ENCODE measurements at regions not wholly inside any gene's neighbourhood (a gene's known extent, or its start where the extent isn't known, plus 50 kb on each side); places are given as distances from the start of the nearest gene placed in this dataset.
A peak's percentile ranks its signal among the peaks of the same experiment; 100 is the strongest.
"Not testable (repeated sequence)": the region's sequence is repeated elsewhere in the genome, so short reads cannot be mapped to it uniquely, and the experiment has no call there.

DNA sequence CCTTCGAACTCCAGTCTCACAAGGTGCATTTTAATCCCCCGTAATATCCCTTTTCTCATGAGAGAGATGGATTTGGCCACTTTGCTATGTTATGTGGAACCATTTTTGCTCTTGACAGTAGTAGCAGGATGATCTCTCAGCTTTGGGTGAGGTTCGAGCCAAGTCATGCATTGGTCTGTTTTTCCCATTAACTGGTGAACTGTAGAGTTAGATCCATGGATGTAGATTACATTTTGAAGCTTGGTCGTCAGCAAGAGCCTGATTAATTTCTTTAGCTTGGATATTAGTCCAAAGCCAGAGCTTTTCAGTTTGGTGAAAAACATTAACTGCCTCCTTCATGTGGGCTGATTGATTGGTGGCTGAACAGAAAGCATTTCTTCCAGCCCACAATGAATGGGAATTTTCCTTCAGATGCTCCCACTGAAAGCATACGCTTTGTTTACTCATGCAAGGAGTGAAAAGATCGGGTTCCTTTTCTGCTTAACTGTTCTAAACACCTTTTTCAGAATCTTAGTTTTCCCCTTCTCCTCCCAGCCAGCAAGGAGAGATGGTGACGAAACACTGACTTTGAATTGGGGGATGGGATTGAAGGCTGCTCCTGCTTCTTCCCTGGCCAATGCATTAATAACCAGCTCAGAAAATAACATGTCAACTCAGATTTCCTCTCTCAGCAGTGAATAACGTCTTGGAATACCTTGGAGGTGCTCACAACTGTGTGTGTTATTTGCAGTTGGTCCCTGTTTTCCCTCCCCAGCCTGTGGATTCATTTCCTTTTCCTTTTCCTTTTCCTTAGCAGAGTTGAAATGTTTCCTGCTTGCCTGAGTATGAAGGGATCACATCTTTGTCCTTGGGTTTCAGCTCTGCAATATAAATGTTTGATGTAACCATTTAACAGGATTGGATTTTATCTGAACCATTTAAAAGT lies 351.8 kb upstream of the FZD8 start:
- no peak for DNase-seq (ENCODE audit: low spot score)

DNA sequence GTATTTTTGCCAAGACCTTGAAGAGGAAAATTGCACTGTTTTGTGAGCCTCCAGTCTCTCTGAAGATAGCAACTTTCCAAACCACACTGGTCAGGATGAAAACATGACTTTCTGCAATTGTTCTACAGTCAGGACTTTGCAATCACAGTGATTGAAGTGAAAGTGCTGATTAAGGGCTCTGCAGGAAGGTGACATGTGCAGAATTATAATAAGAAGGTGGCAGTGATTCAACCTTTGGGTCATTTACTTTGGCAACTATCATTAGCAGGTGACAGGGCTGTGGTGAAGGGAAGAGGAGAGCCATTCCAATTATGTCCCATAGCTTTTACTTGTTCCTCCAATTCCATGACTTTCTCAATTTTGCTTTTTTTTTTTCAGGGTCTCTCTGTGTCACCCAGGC lies 350.0 kb upstream of the FZD8 start:
- DNase-seq (ENCODE audit: low spot score), result no peak

DNA sequence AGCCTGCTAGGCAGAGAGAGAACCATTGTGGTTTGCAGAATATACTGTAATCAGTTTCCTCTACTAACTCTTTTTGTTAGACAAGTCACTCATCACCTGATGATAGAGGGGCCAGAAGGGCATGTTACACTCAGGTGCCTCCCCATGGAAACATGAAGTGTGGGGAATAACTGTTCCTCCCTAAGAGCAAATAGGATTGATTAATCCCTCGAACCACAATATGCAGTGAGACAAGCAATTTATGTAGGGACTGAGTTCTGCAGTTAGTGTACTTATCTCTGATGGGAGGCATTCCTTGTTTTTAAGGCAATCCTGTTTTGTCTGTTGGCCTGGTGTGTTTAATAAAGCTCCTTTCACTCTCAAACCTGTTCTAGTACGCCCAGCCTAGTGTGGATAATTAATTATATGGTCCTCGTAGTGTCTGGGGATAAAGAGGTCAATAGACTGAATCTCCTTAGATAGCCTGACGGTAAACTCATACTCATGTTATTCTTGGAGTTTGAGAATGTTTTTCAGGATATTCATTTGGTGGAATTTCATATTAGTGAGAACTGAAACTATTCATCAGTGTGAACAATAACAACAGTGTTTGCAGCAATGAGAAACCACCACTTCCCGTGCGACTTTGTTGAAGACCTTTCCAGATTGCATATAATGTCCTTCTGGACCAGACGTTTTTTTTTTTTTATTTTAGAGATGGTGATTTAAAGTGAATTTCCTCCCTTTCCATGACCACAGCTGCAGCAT lies 344.8 kb upstream of the FZD8 start:
- no peak for DNase-seq (ENCODE audit: low spot score)

DNA sequence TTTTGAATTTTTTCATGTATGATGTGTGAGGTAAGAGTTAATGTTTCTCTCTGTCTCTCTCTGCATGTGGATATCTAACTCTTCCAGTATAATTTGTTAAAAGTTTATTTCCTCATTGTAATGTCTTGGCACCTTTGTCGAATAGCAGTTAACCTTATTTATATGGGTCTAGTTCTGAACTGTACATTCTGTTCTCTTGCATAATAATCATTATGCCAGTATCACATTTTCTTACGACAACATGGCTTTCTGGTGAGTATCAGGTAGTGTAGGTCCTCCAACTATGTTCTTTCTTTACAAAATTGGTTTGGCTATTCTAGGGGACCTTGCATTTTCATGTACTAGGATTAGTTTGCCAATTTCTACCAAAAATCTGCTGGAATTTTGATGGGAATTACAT lies 337.0 kb upstream of the FZD8 start:
- no peak for DNase-seq (ENCODE audit: low spot score)

DNA sequence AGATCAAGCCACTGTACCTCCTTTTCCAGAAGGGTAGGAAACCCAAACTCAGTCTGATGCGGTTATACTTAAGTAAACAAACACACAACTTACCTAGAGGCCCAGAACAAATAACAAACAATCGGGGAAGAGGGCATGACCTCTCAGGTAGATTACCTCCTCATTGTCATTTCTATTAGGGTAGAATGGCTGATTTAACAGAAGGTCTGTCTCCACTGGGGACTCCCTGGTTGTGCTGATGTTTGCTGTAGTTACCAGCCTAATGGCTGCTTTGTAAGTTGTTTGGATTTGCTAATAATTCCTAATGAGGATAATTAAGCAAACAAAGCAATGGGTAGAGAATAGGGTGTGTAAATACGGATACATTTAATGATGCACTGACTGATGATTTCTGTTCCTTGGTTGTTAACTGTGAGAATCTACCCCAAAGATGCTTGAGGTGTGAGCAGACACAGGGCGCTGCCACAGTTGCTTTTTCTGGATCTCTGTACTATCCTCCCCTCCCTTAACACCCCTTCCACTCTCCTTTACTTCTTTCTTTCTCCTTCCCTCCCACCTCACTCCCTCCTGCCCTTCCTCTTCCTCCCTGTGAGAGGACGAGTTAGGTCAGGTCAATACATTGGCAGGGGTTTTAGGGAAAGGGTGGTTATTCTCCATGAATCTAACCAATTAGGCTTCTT lies 332.0 kb upstream of the FZD8 start:
- not testable (repeated sequence) for DNase-seq (ENCODE audit: low spot score)

DNA sequence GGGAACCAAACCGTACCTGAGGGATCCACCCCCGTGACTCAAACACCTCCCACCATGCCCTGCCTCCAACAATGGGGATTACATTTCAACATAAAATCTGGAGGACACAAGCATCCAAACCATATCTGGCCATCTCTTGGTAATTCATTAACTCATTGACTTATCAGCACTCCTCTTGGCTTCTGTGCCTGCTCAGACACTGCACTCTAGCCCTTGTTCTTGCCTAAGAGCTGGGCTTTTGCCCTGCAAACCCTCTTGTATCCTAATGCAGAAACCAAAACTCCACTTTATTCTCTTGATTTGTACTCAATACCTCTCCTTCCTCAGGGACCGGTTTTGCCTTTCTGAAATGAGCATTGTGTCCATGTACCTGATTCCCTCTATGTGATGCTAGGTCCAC lies 330.2 kb upstream of the FZD8 start:
- no peak for DNase-seq (ENCODE audit: low spot score)

DNA sequence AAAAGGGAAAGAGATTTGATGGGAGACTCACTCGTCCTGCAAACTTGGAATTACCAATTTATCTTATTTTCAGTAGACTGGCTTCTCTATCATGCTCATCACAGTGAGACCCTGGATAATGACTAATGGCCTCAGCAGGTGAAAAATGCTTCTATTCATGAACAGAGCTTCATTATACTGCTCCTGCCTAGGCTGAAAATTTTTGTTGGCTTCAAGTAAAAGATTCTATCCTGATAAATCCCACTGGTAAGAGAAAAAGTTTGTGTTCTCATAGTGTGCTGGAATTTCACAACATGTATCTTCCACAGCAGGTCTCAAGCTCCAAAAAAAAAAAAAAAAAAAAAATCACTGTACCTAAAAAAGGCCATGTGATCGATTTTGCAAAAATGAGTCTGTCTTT lies 329.3 kb upstream of the FZD8 start:
- no peak for DNase-seq (ENCODE audit: low spot score)

DNA sequence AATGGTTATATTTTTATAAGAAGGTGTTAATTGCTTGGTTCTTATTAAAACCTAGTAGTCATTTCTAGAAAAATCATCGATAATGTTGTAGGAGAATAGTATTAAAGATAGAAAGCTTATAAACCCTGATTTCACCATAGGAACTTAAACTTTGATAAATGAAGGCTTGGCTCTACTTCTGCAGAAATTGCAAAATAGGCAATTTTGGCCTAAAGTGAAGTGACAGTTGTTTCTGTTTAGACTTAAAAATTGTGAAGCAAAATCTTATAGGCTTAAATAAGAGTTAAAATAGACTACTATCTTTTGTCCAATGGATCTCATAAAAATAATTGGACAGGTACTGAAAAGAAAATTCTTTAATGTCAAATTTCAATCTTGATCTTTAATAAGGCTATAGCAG lies 321.6 kb upstream of the FZD8 start:
- no peak for DNase-seq (ENCODE audit: low spot score)

DNA sequence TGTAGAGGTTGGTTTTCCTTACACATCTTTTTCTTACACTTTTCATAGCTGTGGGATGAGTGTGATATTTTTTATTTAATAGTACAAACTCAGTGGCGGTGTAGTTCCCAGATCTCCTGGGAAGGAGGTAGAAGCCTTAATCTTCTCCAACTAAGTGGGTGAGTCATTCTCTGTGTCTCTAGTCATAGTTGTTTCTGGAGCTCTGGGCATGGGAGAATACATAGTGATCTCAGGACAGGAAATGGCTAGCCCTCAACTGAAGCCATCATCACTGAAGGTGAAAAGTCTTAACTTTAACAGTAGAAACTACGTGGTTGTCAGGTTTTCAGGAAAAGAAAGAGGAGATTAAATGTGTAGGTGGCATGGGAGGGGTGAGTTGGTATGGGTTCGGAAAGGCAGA lies 319.4 kb upstream of the FZD8 start:
- no peak for DNase-seq (ENCODE audit: low spot score)

DNA sequence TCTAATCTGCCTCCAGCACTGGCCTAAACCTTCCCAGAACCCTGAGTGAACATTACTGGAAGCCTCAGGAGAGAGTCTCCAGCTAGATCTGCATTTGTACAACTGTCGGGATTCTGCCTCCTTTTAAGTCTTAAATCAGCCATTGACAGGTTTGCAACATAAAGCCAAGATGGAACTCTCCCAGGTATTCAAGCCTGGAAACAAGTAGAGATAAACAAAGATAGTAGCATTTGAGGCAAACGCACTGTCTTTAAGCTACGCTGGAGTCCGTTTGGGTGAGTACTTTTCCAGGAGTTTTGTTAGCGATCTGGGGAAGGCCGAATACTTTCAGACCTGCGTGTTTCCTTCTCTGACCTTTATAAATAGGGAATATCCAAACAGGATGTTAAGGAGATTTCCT lies 317.2 kb upstream of the FZD8 start:
- DNase-seq (ENCODE audit: low spot score), result no peak

DNA sequence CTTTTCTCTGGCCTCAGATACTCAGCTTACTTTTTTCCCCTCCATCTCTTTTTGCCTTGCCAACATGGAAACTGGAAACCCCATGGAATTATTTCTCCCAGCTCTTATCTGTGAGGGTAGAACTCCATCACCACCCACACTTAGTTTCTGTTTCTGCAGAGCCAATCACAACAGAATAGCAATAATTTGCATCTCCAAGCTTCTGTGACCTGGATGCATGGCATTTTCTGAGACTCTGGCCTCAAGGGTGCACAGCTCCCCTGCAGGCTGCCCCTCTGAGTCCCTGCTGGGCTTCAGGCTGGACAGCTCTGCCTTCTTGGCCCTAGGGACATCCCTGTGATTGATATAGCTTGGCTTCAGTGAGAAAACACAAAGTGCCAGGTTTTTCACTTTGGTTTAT lies 316.5 kb upstream of the FZD8 start:
- not testable (repeated sequence) for DNase-seq (ENCODE audit: low spot score)

DNA sequence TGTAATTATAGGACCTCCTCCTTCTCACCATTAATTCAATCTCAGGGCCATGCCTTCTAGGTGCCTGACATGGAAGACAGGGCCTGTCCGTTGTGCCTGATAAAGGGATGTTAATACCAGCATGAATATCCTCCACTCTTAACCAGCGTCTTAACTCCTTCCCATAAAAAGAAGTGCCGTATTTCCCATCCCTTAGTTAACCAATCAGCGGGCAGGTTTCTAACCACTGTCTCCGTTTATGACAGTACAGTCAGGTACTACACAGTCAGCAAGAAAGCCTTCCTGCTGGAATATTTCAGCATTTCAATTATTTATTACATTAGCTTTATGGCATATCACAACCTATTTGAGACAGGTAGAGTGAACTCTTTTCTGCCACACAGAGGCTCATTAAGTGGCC lies 308.6 kb upstream of the FZD8 start:
- DNase-seq (ENCODE audit: low spot score), result no peak

DNA sequence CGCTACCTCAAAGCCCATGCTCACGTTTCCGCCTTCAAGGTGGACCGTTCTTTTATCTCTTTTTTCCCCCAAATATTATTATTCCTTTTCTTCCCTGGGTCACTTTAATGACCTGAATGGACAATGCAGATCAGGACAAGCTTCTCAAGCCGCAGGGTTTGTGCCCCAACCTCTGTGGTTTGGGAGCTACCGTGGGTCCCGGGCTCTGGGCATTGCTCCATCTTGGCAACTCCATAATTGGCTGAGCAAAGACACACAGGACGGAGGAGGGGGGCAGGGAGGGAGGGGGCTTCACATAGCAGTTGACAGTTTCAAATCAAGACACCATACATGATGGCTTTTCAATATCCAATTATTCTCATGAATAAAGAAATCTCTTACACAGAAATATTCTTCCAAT lies 308.1 kb upstream of the FZD8 start:
- no peak for DNase-seq (ENCODE audit: low spot score)

DNA sequence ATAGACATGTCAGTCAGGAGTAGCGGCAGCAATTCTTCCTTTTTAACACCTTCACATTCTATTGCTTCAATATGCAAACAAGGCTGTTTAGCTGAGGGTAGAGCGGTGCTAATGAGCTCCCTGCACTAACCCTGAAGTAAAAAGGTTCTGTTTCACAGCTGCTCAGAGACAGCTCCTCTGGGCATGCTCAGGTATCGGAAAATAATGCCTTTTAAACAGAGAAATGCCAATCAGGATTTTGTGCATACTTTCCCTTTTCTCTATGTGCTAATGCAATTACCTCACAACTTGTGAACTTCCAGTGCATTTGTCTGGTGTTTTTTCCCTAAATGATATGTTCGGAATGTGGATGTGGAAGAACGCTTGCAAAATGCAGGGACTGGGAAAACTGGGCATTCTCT lies 307.7 kb upstream of the FZD8 start:
- no peak for DNase-seq (ENCODE audit: low spot score)

DNA sequence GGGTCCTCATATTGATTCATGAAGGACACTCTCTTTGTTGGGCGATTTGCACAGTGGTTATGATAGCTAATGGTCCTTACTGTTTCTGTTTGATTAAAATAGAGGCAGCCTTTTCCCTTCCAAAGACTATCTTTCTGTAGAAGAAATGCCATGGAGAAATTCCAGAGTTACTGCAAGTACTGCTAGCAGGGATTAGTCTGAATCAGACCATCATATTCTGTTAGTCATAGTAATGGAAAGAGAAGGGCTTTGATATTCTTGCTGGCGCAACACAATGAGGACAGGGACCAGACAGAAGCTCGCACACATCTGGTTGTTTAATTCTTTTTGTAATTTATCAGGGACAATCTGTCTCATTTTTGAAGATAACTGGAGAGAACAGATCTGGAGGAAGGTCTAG lies 304.5 kb upstream of the FZD8 start:
- DNase-seq (ENCODE audit: low spot score), result peak; percentile 65

DNA sequence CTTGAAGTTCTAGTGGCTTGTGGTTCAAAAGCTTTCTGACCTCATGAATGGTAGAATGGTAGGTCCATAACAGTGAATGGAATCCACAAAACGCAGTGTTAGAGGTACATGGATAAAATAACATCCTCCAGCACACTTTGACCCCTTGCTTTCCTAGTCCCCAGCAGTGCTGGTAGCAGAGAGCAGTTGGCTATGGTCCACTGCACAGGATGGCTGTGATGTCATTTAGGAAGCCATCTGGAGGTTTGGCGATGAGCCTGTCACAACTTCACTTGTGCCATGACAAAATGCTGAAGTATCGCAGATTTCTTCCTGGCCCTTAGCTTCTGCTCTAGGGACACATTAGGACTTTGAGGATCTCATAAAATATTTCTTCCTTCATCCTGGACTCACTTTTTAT lies 300.0 kb upstream of the FZD8 start:
- no peak for DNase-seq (ENCODE audit: low spot score)

DNA sequence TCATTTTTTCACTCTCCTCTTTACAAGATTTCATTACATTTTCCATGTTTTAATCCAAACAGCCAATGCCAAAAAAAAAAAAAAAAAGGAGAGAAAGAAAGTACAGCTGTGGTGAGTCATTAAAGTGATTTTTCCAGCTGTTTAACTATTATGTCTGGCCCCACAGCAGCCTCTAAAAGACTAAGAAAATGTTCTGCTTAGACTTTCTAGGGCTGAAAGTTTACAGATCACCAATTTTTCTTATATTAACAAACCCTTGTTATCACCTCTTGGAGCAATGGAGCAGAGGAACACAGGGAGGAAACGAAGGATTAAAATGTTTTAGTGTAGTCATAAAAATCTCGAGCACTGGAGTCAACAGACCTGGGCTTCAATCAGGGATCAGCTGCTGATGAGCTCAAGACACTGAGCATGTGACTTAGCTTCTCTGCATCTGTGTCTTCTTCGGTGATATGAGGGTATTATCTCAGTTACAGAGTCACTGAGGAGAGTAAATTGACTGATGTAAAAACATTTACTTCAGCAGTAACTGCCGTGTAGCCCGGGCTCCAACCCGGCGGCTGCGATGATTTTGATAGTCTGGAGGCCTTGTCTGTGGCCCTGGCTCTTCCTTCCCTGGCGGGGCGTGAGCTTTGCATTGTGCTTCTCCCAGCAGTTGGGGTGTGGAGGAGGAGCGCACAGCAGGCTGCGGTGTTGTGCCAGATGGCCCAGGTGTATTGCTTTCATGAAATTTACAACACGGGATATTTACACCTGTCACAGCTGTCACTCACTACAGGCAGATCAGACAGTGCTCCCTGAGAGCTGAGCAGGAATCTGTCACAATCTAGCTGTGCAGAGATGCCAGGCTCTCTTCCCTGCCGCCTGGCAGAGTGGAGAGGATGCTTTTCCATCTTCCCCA lies 298.3 kb upstream of the FZD8 start:
- DNase-seq (ENCODE audit: low spot score), result peak; percentile 33

DNA sequence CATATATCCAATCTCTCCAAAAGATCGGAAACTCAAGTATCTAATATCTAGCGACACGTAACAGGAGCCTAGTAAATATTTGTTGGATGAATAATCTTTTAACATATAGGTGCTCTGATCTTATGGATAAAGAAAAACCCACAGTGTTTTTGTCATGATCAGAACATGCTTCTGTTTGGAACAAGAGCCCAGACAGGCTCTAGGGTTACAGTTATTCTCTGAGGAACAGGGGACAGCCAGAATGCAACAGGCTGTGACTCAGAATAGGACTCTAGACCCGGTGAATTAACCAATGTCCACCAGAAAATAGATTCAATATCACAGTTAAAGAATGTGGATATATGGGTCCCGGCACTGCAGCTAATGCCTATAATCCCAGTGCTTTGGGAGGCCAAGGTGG lies 296.1 kb upstream of the FZD8 start:
- DNase-seq (ENCODE audit: low spot score), result no peak

DNA sequence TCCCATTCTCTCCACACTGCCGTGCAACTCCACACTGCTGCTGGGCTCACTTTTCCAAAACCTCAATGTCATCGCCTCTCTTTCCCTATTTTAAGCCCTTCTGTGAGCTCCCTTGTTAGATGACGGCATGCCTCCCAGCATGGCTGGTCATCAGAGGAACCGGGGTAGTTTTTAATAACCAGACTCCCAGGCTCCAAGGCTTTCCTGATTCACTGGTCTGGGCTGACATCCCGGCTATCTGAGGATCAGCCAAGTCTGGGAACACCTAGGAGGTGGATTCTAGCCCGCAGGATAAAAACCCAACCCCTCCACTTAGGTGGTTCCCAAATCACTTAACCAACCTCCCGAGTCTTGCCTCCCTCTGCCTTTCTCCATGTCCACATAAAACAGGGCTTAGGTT lies 295.4 kb upstream of the FZD8 start:
- DNase-seq (ENCODE audit: low spot score), result no peak

DNA sequence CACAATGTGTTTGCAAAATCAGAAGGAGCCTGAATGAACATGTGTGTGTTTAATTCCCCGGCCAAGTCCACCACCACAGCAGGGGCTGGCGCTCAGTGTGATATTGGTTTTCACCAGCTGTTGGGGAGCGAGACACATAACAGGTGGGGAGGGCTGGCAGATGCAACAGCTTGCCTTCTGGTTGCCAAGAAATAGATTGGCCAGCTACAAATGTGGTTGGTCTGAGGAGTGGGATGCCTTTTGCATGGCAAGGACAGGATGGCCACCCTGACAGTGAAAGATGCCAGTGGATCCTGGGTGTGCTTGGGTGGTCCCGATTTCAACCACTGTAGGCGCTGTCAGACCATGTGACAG lies 292.5 kb upstream of the FZD8 start:
- no peak for DNase-seq (ENCODE audit: low spot score)

DNA sequence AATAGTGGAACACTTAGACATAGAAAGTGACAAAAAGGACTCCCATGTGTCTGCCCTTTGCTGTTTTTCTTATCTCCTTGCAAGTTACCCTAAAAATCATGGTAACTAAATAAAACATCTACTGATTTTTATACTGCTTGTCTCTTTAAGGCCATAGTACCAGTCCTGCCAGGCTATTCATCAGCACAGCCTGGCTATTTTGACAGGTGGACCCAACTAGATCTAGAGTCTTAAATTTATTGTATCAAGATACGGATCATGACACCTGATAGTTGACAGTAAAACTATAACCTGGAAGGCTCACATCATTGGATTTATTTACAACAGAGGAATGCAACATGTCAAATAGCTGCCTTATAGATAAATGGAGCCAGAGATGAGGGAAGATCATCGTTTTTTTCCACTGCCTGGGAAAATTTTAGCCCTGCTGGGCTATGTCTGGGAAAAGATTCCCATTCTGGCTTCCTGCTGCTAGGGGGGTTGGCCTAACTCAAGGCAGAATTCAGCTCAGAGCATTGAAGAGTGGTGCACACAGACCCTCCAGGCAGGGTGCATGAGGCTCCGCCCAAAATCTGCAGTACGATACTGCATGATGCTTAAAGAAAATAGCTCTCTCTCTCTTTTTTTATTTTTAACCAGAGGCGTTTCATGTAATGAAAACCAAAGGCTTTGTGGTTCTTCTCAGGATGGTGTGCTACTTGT lies 292.0 kb upstream of the FZD8 start:
- no peak for DNase-seq (ENCODE audit: low spot score)
